ENCODE measurements at regions not wholly inside any gene's neighbourhood (a gene's known extent, or its start where the extent isn't known, plus 50 kb on each side); places are given as distances from the start of the nearest gene placed in this dataset.

DNA sequence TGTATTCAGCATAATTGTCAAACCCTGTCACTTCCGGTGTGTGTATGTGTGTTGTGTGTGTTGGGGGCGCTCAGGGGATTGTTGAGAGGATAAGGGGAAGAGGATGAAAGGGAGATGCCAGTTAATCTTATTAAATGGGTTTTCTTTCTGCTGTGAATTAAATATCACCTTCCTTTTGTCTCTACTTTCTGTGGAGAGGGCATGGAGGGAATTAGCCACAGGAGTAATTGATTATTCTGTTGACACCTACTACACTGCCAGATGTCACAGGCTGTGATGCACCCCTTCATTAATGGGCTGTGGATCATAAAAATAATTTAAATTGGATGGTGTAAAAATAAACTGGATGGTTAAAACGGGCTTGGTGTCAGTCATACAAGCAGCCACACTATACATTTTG, 311.9 kb downstream of the MDFIC start:
- Histone ChIP-seq H3K4me3 (ENCODE audit: low read depth in 1 of 2, low read length in 1 of 2) (no peak overlapping the region), H3K27ac (no peak overlapping the region), H3K27me3 (no peaks in the 10 kb centered on the region), H3K4me1 (ENCODE audit: control insufficient read depth in 1 of 2, insufficient read depth in 1 of 2, low read depth in 1 of 2, low read length in 1 of 2) (no peaks in the 10 kb centered on the region), H3K36me3 (no peaks in the 10 kb centered on the region), H3K9me3 (no peaks in the 10 kb centered on the region)
- TF ChIP-seq, protein P1, sequence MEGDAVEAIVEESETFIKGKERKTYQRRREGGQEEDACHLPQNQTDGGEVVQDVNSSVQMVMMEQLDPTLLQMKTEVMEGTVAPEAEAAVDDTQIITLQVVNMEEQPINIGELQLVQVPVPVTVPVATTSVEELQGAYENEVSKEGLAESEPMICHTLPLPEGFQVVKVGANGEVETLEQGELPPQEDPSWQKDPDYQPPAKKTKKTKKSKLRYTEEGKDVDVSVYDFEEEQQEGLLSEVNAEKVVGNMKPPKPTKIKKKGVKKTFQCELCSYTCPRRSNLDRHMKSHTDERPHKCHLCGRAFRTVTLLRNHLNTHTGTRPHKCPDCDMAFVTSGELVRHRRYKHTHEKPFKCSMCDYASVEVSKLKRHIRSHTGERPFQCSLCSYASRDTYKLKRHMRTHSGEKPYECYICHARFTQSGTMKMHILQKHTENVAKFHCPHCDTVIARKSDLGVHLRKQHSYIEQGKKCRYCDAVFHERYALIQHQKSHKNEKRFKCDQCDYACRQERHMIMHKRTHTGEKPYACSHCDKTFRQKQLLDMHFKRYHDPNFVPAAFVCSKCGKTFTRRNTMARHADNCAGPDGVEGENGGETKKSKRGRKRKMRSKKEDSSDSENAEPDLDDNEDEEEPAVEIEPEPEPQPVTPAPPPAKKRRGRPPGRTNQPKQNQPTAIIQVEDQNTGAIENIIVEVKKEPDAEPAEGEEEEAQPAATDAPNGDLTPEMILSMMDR (IDR thresholded peaks at IDR 0.05) = no peak

DNA sequence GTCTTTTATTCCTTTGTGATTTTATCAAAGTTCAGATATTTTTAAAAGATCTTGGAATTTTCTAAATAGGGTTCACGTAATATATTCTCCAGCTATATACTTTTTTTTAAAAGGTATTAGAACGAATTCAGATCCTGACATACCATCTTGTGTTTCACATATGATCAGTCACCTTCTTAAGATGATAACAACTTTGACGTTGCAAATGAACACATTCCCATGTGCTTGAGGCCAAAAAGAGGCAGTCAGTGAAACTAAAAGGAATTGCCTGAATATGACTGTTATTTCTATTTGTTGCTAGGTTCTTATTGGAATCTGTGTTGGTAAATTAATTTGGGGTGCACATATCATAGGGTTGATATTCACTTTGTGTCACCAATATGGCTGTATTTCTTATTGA, 310.1 kb downstream of the MDFIC start:
- H3K4me1 ChIP-seq (ENCODE audit: control insufficient read depth in 1 of 2, insufficient read depth in 1 of 2, low read depth in 1 of 2, low read length in 1 of 2) = no peaks in the 10 kb centered on the region
- H3K36me3 ChIP-seq = no peaks in the 10 kb centered on the region
- no peaks in the 10 kb centered on the region for H3K9me3 ChIP-seq
- H3K27me3 ChIP-seq = no peaks in the 10 kb centered on the region
- TF ChIP-seq, protein P1 (IDR thresholded peaks at IDR 0.05) = no peak
- no peak overlapping the region for H3K27ac ChIP-seq
- no peak overlapping the region for H3K4me3 ChIP-seq (ENCODE audit: low read depth in 1 of 2, low read length in 1 of 2)

DNA sequence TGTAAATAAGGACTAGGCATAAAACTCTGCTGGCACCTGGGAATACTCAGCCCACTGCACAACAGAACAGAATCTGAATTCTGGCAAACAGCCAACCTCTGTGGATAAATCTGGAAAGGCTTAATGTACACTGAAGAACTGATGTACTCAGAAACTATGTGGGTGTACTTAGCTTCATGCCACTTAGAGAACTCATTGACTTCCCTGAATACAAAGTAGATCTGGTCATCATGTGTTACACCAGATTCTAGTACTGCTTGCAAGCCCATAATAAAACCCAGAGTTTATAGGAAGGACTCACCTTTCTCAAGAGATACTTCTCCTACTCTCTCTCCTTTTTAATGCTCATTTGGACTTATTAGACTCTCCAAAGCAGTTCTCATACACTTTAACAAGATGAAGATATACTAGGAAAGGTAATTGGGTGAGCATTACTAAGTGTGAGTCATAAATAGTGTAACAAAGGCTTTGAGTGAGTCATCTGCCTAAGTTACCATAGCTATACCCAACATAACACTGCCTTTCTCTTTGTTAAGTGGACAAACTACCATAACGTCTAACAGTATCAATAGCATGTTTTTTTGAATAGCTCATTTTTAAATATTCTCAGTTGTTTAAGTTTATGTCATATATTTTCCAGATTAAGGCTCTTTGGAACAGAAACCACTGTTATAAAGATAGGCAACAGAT, 309.1 kb downstream of the MDFIC start:
- Histone ChIP-seq H3K4me3 (ENCODE audit: low read depth in 1 of 2, low read length in 1 of 2) (no peak overlapping the region), H3K27ac (no peak overlapping the region), H3K36me3 (no peaks in the 10 kb centered on the region), H3K27me3 (no peaks in the 10 kb centered on the region), H3K4me1 (ENCODE audit: control insufficient read depth in 1 of 2, insufficient read depth in 1 of 2, low read depth in 1 of 2, low read length in 1 of 2) (no peaks in the 10 kb centered on the region), H3K9me3 (no peaks in the 10 kb centered on the region)
- TF ChIP-seq, protein P1 (IDR thresholded peaks at IDR 0.05) = no peak

DNA sequence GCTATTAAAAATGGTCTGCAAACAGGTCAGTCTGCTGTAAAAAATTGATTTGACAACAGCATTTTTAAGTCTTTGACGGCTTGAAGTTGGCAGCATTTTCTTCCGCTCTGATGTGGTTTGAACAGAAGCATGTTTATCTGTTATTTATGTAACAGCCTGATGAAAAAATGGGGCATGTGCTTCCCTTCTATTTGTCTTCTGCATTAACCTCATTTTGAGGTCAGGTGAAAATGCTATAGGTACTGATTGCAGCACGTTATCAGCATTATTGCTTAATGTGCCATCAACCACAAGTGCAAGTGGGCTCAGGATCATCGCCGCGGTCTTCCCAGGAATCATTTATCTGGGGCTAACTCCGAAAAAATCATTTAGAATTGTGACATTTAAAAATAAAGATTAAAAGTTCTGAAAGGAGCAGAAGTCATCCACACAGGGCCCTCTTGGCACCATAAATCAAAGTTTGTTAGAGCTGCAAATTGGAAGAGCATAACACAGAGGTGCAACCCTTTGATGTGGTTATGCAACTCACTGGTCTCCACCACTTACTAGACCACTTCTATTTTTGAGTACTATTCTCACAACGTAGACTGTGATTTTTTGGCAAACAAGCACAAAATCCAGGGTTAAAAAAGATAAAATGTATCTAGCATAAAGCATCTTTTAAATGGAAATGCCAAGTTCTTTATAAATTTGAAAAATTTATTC, 307.7 kb downstream of the MDFIC start:
- Histone ChIP-seq H3K27me3 (no peaks in the 10 kb centered on the region), H3K9me3 (no peaks in the 10 kb centered on the region), H3K27ac (no peak overlapping the region), H3K4me3 (ENCODE audit: low read depth in 1 of 2, low read length in 1 of 2) (no peak overlapping the region), H3K36me3 (no peaks in the 10 kb centered on the region), H3K4me1 (ENCODE audit: control insufficient read depth in 1 of 2, insufficient read depth in 1 of 2, low read depth in 1 of 2, low read length in 1 of 2) (no peaks in the 10 kb centered on the region)
- TF ChIP-seq, protein P1 (IDR thresholded peaks at IDR 0.05) = no peak

DNA sequence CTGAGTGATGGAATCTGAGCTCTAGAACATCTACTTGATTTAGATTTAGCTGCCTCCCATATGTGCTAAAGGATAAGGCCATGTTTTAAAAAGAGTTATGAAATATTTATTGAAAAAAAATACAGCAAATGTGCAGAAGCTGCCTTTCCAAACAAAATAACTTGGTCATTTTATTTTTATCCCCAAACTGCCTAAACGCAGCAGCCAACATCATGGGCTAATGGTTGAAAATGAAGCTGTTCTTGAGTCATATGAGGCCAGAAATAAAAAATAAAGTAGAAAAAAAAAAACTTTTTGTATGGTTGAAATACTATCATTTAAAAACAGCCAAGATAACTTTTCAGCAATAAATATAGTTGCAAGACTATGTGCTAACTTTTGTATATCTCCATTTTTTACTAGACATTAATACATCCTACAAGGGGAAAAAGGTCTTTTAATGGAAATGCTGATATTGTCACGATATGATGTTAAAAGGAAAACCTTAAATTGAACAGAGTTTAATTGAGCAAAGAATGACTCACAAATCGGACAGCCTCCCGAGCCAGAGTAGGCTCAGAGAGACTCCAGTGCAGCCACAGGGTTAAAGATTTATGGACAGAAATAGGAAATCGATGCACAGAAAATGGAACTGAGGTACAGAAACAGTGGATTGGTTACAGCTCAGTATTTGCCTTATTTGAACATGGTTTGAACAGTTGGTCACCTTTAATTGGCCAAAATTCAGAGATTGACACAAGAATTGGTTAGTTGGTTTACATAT, 305.8 kb downstream of the MDFIC start:
- H3K4me3 ChIP-seq (ENCODE audit: low read depth in 1 of 2, low read length in 1 of 2) = no peak overlapping the region
- H3K36me3 ChIP-seq = no peaks in the 10 kb centered on the region
- H3K27ac ChIP-seq = no peak overlapping the region
- no peaks in the 10 kb centered on the region for H3K9me3 ChIP-seq
- no peaks in the 10 kb centered on the region for H3K4me1 ChIP-seq (ENCODE audit: control insufficient read depth in 1 of 2, insufficient read depth in 1 of 2, low read depth in 1 of 2, low read length in 1 of 2)
- H3K27me3 ChIP-seq = no peaks in the 10 kb centered on the region
- TF ChIP-seq, protein P1 (IDR thresholded peaks at IDR 0.05) = no peak
